DOHH2 (cell line): ENCODE measurements at regions not wholly inside any gene's neighbourhood (a gene's known extent, or its start where the extent isn't known, plus 50 kb on each side); places are given as distances from the start of the nearest gene placed in this dataset.

Experiments
- H3F3A ChIP-seq: fragments of 200-600 bp; sonication (generic), shearing (Covaris generic); 2 replicates; pipeline ENCODE4 v1.6.0; 2016; ENCODE audit warnings: antibody characterized with exemption, mild to moderate bottlenecking; ENCODE audit not compliant: control insufficient read depth, insufficient read depth
- H3K27ac ChIP-seq: fragments of 200-600 bp; sonication (generic); 2 replicates; pipeline ENCODE4 v1.5.1; 2014; ENCODE audit warnings: low read depth, mild to moderate bottlenecking, low read length, moderate library complexity
- H3K27me3 ChIP-seq: fragments of 200-600 bp; sonication (generic); 2 replicates; pipeline ENCODE4 v1.6.1; 2014; ENCODE audit warnings: mild to moderate bottlenecking, low read length, mixed read lengths; ENCODE audit not compliant: control insufficient read depth
- H3K36me3 ChIP-seq: fragments of 200-600 bp; sonication (generic); 2 replicates; pipeline ENCODE4 v1.6.1; 2014; ENCODE audit warnings: mild to moderate bottlenecking, low read length, moderate library complexity, mixed read lengths; ENCODE audit not compliant: control insufficient read depth
- H3K4me1 ChIP-seq: fragments of 200-600 bp; sonication (generic); 2 replicates; pipeline ENCODE4 v1.6.1; 2014; ENCODE audit warnings: mild to moderate bottlenecking, low read length, mixed read lengths; ENCODE audit not compliant: control insufficient read depth
- H3K4me2 ChIP-seq: fragments of 200-600 bp; sonication (generic); 2 replicates; pipeline ENCODE4 v1.6.0; 2014; ENCODE audit warnings: mild to moderate bottlenecking, low read length, moderate library complexity
- H3K4me3 ChIP-seq: fragments of 200-600 bp; sonication (generic); 2 replicates; pipeline ENCODE4 v1.5.1; 2014; ENCODE audit warnings: mild to moderate bottlenecking, low read length, mixed read lengths
- H3K79me2 ChIP-seq: fragments of 200-600 bp; sonication (generic); 2 replicates; pipeline ENCODE4 v1.6.1; 2014; ENCODE audit warnings: mild to moderate bottlenecking, low read length, mixed read lengths; ENCODE audit not compliant: control insufficient read depth
- H3K9me2 ChIP-seq: fragments of 200-600 bp; sonication (generic); replicated peaks from 2 replicates; pipeline ENCODE4 v1.6.1; 2014; ENCODE audit warnings: mild to moderate bottlenecking, low read length, mixed read lengths; ENCODE audit not compliant: control insufficient read depth
- H3K9me3 ChIP-seq: fragments of 200-600 bp; sonication (generic); 2 replicates; pipeline ENCODE4 v1.6.1; 2014; ENCODE audit warnings: antibody characterized with exemption, low read length, mixed read lengths; ENCODE audit not compliant: control insufficient read depth, insufficient read depth
- H4K20me1 ChIP-seq: fragments of 200-600 bp; sonication (generic); 2 replicates; pipeline ENCODE4 v1.6.0; 2014; ENCODE audit warnings: low read depth, mild to moderate bottlenecking, antibody characterized with exemption, low read length, moderate library complexity; ENCODE audit not compliant: control insufficient read depth, insufficient read depth
- CTCF ChIP-seq: fragments of 200-600 bp; sonication (generic); IDR thresholded peaks from one replicate; pipeline ENCODE4 v1.5.1; 2014; ENCODE audit warnings: antibody characterized with exemption, mild to moderate bottlenecking, low read depth, low read length; ENCODE audit not compliant: poor library complexity, severe bottlenecking
- EZH2phosphoT487 ChIP-seq: fragments of 200-600 bp; sonication (generic); IDR thresholded peaks from 2 replicates; pipeline ENCODE4 v1.6.1; 2017; ENCODE audit warnings: borderline replicate concordance, mild to moderate bottlenecking, antibody characterized with exemption, low read length, moderate library complexity, mixed read lengths

- Histone ChIP-seq H3K36me3 (no peaks in the 10 kb centered on the region), H4K20me1 (no peaks in the 10 kb centered on the region), H3K27me3 (no peaks in the 10 kb centered on the region), H3K4me3 (no peak overlapping the region), H3K4me2 (no peak overlapping the region), H3K4me1 (no peaks in the 10 kb centered on the region), H3K79me2 (no peaks in the 10 kb centered on the region), H3K27ac (no peak overlapping the region), H3K9me3 (no peaks in the 10 kb centered on the region), H3F3A (no peaks in the 10 kb centered on the region), H3K9me2 (no peaks in the 10 kb centered on the region)
- no peak for TF ChIP-seq CTCF
- TF ChIP-seq EZH2phosphoT487, result no peak
These were observed 201.3 kb upstream of the PUM3 start for GRCh38 chr9:3045153-3045552.

DNA sequence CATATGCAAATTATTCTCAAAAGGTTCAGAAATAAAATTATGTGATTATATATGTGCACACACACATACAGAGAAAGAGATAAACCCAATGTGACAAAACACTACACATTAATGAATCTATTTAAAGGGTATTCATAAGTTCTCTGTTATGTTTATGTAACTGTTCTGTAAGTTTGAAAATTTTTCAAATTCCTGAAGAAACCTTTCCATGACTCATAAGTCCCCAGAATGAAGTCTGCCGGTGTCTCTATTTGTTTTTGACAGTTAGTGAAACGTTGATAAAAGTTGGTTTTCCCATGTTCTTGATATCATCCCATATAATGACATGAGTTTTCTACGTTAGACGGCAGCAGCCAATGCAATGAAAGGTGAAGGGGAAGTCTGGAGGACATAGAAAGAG, 199.5 kb upstream of the PUM3 start:
- no peak for TF ChIP-seq CTCF
- Histone ChIP-seq H4K20me1 (no peaks in the 10 kb centered on the region), H3F3A (no peaks in the 10 kb centered on the region)

GRCh38 chr9:3040761-3041160, 196.9 kb upstream of the PUM3 start:
- Histone ChIP-seq H3K4me3 (no peak overlapping the region), H3K27ac (no peak overlapping the region), H3K79me2 (no peaks in the 10 kb centered on the region), H4K20me1 (no peaks in the 10 kb centered on the region), H3K4me2 (no peak overlapping the region), H3F3A (no peaks in the 10 kb centered on the region), H3K27me3 (no peaks in the 10 kb centered on the region), H3K9me2 (no peaks in the 10 kb centered on the region), H3K36me3 (no peaks in the 10 kb centered on the region), H3K4me1 (no peaks in the 10 kb centered on the region), H3K9me3 (no peaks in the 10 kb centered on the region)
- TF ChIP-seq EZH2phosphoT487 (no peak), CTCF (no peak)

More for the DNA sequence above, 199.5 kb upstream of the PUM3 start:
- Histone ChIP-seq H3K9me2 (no peaks in the 10 kb centered on the region), H3K4me2 (no peak overlapping the region), H3K4me3 (no peak overlapping the region), H3K27me3 (no peaks in the 10 kb centered on the region), H3K27ac (no peak overlapping the region), H3K9me3 (no peaks in the 10 kb centered on the region), H3K79me2 (no peaks in the 10 kb centered on the region), H3K4me1 (no peaks in the 10 kb centered on the region), H3K36me3 (no peaks in the 10 kb centered on the region)

GRCh38 chr9:3036333-3036700, 192.4 kb upstream of the PUM3 start:
- Histone ChIP-seq H3K4me2 (no peak overlapping the region), H3K79me2 (no peaks in the 10 kb centered on the region), H3K9me2 (no peaks in the 10 kb centered on the region), H3K27ac (no peak overlapping the region), H3K27me3 (no peaks in the 10 kb centered on the region), H3K36me3 (no peaks in the 10 kb centered on the region), H3K4me3 (no peak overlapping the region), H4K20me1 (no peaks in the 10 kb centered on the region), H3K9me3 (no peaks in the 10 kb centered on the region), H3K4me1 (no peaks in the 10 kb centered on the region), H3F3A (no peaks in the 10 kb centered on the region)
- TF ChIP-seq CTCF (no peak), EZH2phosphoT487 (no peak)
